DMS 273 (cell line): ENCODE measurements at regions not wholly inside any gene's neighbourhood (a gene's known extent, or its start where the extent isn't known, plus 50 kb on each side); places are given as distances from the start of the nearest gene placed in this dataset.
A peak's percentile ranks its signal among the peaks of the same experiment; 100 is the strongest.
"Not testable (repeated sequence)": the region's sequence is repeated elsewhere in the genome, so short reads cannot be mapped to it uniquely, and the experiment has no call there.

ENCODE experiments used
- DNase-seq: peaks from one replicate; lab custom pipeline; 2025; ENCODE audit not compliant: unreplicated experiment; lab: John Stamatoyannopoulos, UW

GRCh38 chr2:239834143-239834542, 191.0 kb downstream of the NDUFA10 start:
- DNase-seq, result no peak

DNA sequence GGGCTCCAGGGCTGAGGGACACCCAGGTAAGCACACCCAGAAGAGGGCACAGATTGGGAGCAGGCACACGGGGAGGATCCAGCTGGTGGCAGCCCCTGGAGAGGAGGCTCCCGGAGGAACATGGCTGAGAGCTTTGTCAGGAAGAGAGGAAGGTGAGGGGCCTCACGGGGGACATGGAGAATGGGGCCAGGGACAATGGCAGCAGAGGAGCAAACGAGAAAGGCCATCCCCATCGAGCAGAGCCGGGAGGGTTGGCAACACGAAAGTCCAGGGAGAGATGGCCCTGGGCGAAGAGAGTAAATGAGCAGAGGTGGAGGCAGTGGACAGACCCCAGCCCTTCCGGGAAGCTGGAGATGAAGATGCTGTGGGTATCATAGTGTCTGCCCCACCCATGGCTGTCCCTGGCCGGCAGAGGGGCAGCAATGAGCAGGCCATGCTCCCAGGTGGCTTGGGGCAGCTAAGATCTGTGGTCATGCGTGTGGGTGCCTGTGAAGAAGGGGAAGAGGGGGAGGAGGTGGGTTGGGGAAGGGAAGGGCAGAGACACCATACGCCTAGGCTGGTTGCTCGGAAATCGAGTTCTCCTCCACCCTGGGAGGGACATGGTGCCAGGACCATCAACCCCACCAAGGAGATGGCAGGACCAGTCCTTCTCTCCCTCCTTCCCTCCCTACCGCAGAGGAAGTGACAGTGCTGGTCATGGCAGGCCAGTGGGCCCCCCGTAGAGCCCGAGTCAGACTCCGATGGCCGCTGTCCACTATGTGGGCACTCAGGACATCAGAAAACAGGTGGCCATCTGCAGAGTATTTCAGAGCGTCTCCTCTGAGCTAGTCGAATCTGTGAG, 191.7 kb downstream of the NDUFA10 start:
- no peak for DNase-seq

GRCh38 chr2:239832490-239833268, 192.5 kb downstream of the NDUFA10 start:
- DNase-seq, result no peak

- DNase-seq, result no peak
Measured at GRCh38 chr2:239831861-239832489, 193.2 kb downstream of the NDUFA10 start.

GRCh38 chr2:239831001-239831731, 194.0 kb downstream of the NDUFA10 start:
- DNase-seq, result no peak

DNA sequence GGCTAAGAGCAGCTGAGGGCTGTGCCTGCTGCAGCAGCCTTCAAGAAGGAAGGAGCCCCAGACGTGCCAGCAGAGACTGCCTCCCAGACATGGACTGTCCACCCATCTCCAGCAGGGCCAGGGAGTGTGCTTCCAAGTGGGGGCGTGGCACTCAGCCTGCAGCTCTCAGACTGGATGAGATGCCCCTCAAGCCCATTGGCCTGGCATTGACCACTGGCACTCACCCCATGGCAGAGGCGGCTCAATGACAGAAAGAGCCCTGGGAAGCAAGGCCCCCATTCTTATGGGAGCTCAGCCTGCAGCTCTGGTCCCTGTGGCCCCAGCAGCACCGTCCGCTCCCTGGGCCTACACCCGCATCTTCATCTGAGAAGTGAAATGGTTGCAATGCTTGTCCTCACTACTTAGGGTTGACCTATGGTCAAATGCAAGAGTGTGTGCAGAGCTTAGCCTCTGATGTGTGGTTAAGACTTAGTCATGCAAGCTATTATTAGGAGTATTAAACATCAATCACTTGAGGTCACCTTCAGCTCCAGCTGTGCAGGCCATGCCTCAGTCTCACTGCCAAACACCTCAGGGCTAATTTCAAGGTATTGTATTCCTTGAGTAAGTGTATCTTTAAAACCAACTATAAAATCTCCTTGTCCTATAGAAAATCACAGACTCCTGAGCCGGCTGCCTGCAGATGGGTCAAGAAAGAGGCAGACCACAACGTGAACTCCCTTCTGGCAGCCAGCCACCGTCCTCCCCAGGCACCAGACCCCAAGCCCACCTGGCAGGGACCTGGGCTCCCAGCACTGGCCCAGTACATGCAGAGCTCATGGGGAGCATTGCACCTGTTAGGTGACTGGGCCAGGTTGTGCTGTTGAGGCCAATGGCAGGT, 194.8 kb downstream of the NDUFA10 start:
- DNase-seq, result no peak

DNA sequence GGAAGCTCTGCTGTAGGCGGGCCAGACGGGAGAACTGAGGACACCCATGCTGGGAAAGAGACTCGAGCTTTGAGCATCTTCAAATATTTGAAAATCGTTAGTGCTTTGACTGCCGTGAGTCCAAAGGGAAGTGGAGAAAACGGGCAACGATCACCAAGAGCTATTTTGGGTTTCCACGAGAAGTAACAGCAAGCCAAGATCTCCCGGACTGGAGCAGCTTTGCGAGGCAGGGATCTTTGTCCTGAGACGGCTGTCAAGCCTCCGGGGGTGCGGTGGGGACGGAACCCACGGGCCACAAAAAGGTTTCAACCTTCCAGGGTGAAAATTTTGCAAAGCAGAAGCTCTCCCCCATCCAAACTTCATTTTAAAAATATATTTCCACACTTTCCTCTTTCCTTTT, 195.8 kb downstream of the NDUFA10 start:
- no peak for DNase-seq

GRCh38 chr2:239828973-239829275, 196.2 kb downstream of the NDUFA10 start:
- DNase-seq, result not testable (repeated sequence)

GRCh38 chr2:239828192-239828972, 196.8 kb downstream of the NDUFA10 start:
- no peak for DNase-seq

DNA sequence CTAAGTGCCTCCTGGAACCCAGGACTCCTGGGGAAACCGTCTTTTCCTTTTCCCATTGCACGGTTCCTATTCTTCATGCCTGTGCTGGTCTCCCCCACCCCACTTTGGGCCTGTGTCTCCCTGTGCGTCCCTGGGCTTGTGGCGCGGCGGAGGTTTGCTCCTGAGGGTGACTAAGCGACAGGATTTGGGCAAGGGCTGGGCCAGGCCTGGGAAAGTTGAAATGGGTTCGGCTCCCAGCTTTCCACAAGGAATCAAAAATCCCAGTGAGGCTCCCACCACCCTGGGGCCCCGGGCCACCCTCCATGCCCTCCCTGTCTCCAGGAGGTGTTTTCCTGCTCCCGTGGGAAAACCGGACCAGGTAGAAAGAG, 197.6 kb downstream of the NDUFA10 start:
- DNase-seq, result no peak

DNA sequence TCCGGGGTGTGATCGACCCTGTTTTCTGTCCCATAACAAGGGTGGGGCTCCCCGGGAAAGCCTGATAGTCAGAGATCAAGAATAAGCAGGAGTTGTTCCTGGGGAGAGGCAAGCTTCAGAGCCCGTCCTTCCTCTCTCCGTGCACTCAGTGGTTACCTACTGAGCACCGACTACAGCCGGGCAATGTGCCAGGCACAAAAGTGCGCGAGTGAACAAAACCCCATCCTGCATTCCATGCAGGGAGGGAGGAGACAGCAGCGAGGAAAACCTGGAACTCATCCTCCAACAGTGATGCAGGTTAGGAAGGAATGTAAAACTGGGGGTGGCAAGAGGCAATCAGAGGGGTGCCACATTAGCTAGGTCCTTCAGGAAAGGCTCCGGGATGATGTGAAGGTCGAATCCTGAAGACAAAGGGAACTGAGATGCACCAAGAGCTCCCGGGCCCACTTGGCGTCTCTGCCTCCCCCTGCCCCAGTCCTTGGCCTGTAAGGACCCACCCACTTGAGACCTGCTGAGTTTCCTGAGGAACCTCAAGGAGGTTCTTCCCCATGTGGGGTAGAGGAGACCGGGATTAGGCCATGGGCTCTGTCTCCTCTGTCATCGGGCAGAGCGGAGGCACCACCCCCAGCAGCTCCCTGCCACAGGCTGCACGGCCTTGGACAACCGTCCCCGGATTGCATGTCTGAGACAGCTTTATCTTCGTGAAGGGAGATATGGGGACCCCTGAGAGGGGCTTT, 198.2 kb downstream of the NDUFA10 start:
- no peak for DNase-seq

GRCh38 chr2:239826376-239826775, 198.8 kb downstream of the NDUFA10 start:
- no peak for DNase-seq

- no peak for DNase-seq
Measured at GRCh38 chr2:239825705-239825979, 199.5 kb downstream of the NDUFA10 start.

DNA sequence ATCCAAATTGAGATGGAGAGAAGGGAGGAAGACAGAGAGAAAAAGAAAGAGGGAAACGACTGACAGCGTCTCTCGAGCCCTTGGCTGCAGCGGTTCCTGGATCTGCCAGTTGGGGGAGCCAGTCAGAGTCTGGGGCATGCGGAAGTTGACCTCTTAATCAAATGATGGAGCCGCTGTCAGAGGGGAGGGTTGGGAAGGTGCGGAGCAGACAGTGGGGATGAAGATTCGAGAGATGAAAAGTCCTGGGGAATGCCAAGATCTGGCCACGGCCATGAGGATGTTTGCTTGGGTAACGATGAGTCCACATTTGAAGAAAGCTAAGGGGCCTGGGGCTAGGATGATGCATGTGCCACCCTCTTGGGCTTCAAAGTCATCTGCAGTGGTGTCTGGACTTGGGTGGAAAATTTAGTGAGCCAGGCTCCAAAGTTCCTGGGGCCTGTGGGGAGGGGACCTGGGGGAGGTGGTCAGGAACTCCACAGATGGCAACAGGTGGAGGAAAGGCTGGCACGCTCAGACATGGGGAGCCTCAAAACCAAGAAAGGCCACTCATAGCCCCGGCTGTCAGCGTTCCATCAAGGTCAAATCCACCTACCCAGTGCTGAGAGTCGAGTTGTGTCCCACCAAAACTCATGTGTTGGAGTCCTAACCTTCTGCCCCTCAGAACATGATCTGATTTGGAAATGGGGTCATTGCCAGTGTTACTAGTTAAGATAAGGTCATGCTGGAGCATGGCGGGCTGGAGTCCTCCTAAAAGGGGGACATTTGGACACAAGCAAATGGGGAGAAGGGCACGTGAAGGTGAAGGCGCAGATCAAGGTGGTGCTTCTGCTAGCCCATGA, 200.1 kb downstream of the NDUFA10 start:
- no peak for DNase-seq

DNA sequence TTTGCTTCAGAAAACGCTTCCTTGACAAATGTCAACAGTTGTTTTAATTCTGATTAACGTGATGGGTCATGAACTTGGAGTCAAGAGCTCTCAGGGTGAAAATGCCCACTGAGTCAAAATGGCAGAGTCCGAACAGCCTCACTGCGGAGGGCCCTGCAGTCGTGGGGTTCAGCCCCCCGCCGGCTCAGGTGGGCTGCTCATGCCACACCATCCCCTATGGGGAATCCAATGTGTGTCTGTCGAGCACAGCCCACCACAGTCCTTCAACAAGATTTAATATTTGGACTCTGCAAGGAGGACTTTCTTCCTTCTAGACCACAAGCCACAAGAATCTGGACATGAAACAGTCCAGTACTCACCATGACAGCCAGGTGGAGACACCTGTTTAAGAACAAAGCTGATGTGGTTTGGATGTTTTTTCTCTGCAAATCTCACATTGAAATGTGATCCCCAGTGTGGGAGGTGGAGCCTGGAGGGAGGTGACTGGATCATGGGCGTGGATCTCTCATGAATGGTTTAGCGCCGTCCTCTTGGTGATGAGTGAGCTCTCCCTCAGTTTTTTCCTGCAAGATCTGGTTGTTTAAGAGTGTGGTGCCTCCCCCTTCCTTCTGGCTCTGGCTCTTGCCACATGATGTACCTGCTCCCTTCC, 201.0 kb downstream of the NDUFA10 start:
- peak; percentile 62 for DNase-seq

GRCh38 chr2:239822146-239822831, 202.9 kb downstream of the NDUFA10 start:
- DNase-seq, result no peak

- DNase-seq, result no peak
Measured at GRCh38 chr2:239821694-239822075, 203.5 kb downstream of the NDUFA10 start.
